ENCODE measurements at regions not wholly inside any gene's neighbourhood (a gene's known extent, or its start where the extent isn't known, plus 50 kb on each side); places are given as distances from the start of the nearest gene placed in this dataset.

- H3K4me3 Mint-ChIP-seq = no peak overlapping the region
- H3K27ac Mint-ChIP-seq = no peak overlapping the region
- no peak for DNase-seq
- no peaks in the 10 kb centered on the region for H3K36me3 Mint-ChIP-seq (ENCODE audit: low read depth)
- H3K4me1 Mint-ChIP-seq (ENCODE audit: low read depth) = no peaks in the 10 kb centered on the region
- no peaks in the 10 kb centered on the region for H3K27me3 Mint-ChIP-seq
- H3K9me3 Mint-ChIP-seq = no peaks in the 10 kb centered on the region
Measured at GRCh38 chr14:58815794-58816193, 178.0 kb downstream of the DACT1 start.

GRCh38 chr14:58816416-58817115 is 178.8 kb downstream of the DACT1 start:
- H3K4me3 Mint-ChIP-seq = no peak overlapping the region
- no peaks in the 10 kb centered on the region for H3K27me3 Mint-ChIP-seq
- H3K36me3 Mint-ChIP-seq (ENCODE audit: low read depth) = no peaks in the 10 kb centered on the region
- no peak for DNase-seq
- H3K27ac Mint-ChIP-seq = no peak overlapping the region
- no peaks in the 10 kb centered on the region for H3K4me1 Mint-ChIP-seq (ENCODE audit: low read depth)
- H3K9me3 Mint-ChIP-seq = no peaks in the 10 kb centered on the region

GRCh38 chr14:58817846-58818245 is 180.1 kb downstream of the DACT1 start:
- no peak for DNase-seq
- H3K4me3 Mint-ChIP-seq = no peak overlapping the region
- H3K36me3 Mint-ChIP-seq (ENCODE audit: low read depth) = no peaks in the 10 kb centered on the region
- no peak overlapping the region for H3K27ac Mint-ChIP-seq
- H3K27me3 Mint-ChIP-seq = no peaks in the 10 kb centered on the region
- H3K4me1 Mint-ChIP-seq (ENCODE audit: low read depth) = no peaks in the 10 kb centered on the region
- H3K9me3 Mint-ChIP-seq = no peaks in the 10 kb centered on the region

- Mint-ChIP-seq H3K4me1 (ENCODE audit: low read depth) (no peaks in the 10 kb centered on the region), H3K4me3 (no peak overlapping the region), H3K36me3 (ENCODE audit: low read depth) (no peaks in the 10 kb centered on the region), H3K27me3 (no peaks in the 10 kb centered on the region), H3K9me3 (no peaks in the 10 kb centered on the region), H3K27ac (no peak overlapping the region)
- no peak for DNase-seq
Measured at GRCh38 chr14:58820032-58820431, 182.3 kb downstream of the DACT1 start.

GRCh38 chr14:58821421-58821820 is 183.7 kb downstream of the DACT1 start:
- H3K27me3 Mint-ChIP-seq = no peaks in the 10 kb centered on the region
- no peaks in the 10 kb centered on the region for H3K36me3 Mint-ChIP-seq (ENCODE audit: low read depth)
- H3K4me1 Mint-ChIP-seq (ENCODE audit: low read depth) = no peaks in the 10 kb centered on the region
- H3K4me3 Mint-ChIP-seq = no peak overlapping the region
- H3K27ac Mint-ChIP-seq = no peak overlapping the region
- DNase-seq = no peak
- no peaks in the 10 kb centered on the region for H3K9me3 Mint-ChIP-seq

GRCh38 chr14:58822856-58823255 is 185.1 kb downstream of the DACT1 start:
- no peaks in the 10 kb centered on the region for H3K27me3 Mint-ChIP-seq
- no peaks in the 10 kb centered on the region for H3K4me1 Mint-ChIP-seq (ENCODE audit: low read depth)
- H3K27ac Mint-ChIP-seq = no peak overlapping the region
- no peak for DNase-seq
- H3K36me3 Mint-ChIP-seq (ENCODE audit: low read depth) = no peaks in the 10 kb centered on the region
- no peak overlapping the region for H3K4me3 Mint-ChIP-seq
- peaks cover 5% of the 10 kb centered on the region for H3K9me3 Mint-ChIP-seq

GRCh38 chr14:58823312-58823711 is 185.6 kb downstream of the DACT1 start:
- no peak overlapping the region for H3K27ac Mint-ChIP-seq
- no peak overlapping the region for H3K4me3 Mint-ChIP-seq
- no peaks in the 10 kb centered on the region for H3K27me3 Mint-ChIP-seq
- peaks cover 5% of the 10 kb centered on the region for H3K9me3 Mint-ChIP-seq
- no peak for DNase-seq
- H3K4me1 Mint-ChIP-seq (ENCODE audit: low read depth) = no peaks in the 10 kb centered on the region
- no peaks in the 10 kb centered on the region for H3K36me3 Mint-ChIP-seq (ENCODE audit: low read depth)

GRCh38 chr14:58824106-58824505 is 186.3 kb downstream of the DACT1 start:
- no peaks in the 10 kb centered on the region for H3K36me3 Mint-ChIP-seq (ENCODE audit: low read depth)
- no peaks in the 10 kb centered on the region for H3K27me3 Mint-ChIP-seq
- H3K9me3 Mint-ChIP-seq = peaks cover 5% of the 10 kb centered on the region
- H3K27ac Mint-ChIP-seq = no peak overlapping the region
- H3K4me3 Mint-ChIP-seq = no peak overlapping the region
- DNase-seq = no peak
- H3K4me1 Mint-ChIP-seq (ENCODE audit: low read depth) = no peaks in the 10 kb centered on the region

GRCh38 chr14:58824796-58825195 is 187.0 kb downstream of the DACT1 start:
- H3K27me3 Mint-ChIP-seq = no peaks in the 10 kb centered on the region
- peaks cover 5% of the 10 kb centered on the region for H3K9me3 Mint-ChIP-seq
- no peaks in the 10 kb centered on the region for H3K36me3 Mint-ChIP-seq (ENCODE audit: low read depth)
- peaks cover 3% of the 10 kb centered on the region for H3K4me1 Mint-ChIP-seq (ENCODE audit: low read depth)
- DNase-seq = no peak
- no peak overlapping the region for H3K27ac Mint-ChIP-seq
- H3K4me3 Mint-ChIP-seq = no peak overlapping the region

- Mint-ChIP-seq H3K4me1 (ENCODE audit: low read depth) (peaks cover 3% of the 10 kb centered on the region), H3K4me3 (no peak overlapping the region), H3K9me3 (peaks cover 5% of the 10 kb centered on the region), H3K27me3 (no peaks in the 10 kb centered on the region), H3K27ac (no peak overlapping the region), H3K36me3 (ENCODE audit: low read depth) (no peaks in the 10 kb centered on the region)
- no peak for DNase-seq
Measured at GRCh38 chr14:58825606-58826005, 187.8 kb downstream of the DACT1 start.

- Mint-ChIP-seq H3K27ac (no peak overlapping the region), H3K9me3 (peaks cover 5% of the 10 kb centered on the region), H3K4me1 (ENCODE audit: low read depth) (peaks cover 3% of the 10 kb centered on the region), H3K36me3 (ENCODE audit: low read depth) (no peaks in the 10 kb centered on the region), H3K4me3 (no peak overlapping the region), H3K27me3 (no peaks in the 10 kb centered on the region)
- no peak for DNase-seq
Measured at GRCh38 chr14:58826845-58827686, 189.3 kb downstream of the DACT1 start.

- no peak for DNase-seq
- Mint-ChIP-seq H3K9me3 (peaks cover 5% of the 10 kb centered on the region), H3K4me3 (no peak overlapping the region), H3K4me1 (ENCODE audit: low read depth) (peaks cover 3% of the 10 kb centered on the region), H3K27ac (no peak overlapping the region), H3K27me3 (no peaks in the 10 kb centered on the region), H3K36me3 (ENCODE audit: low read depth) (no peaks in the 10 kb centered on the region)
Measured at GRCh38 chr14:58828298-58828697, 190.5 kb downstream of the DACT1 start.

- DNase-seq = no peak
- H3K36me3 Mint-ChIP-seq (ENCODE audit: low read depth) = no peaks in the 10 kb centered on the region
- no peaks in the 10 kb centered on the region for H3K27me3 Mint-ChIP-seq
- H3K4me3 Mint-ChIP-seq = no peak overlapping the region
- peaks cover 5% of the 10 kb centered on the region for H3K9me3 Mint-ChIP-seq
- H3K4me1 Mint-ChIP-seq (ENCODE audit: low read depth) = peaks cover 3% of the 10 kb centered on the region
- H3K27ac Mint-ChIP-seq = no peak overlapping the region
Measured at GRCh38 chr14:58829594-58829993, 191.8 kb downstream of the DACT1 start.

- no peak overlapping the region for H3K27ac Mint-ChIP-seq
- no peaks in the 10 kb centered on the region for H3K27me3 Mint-ChIP-seq
- no peaks in the 10 kb centered on the region for H3K36me3 Mint-ChIP-seq (ENCODE audit: low read depth)
- H3K4me1 Mint-ChIP-seq (ENCODE audit: low read depth) = peaks cover 3% of the 10 kb centered on the region
- H3K4me3 Mint-ChIP-seq = no peak overlapping the region
- no peak for DNase-seq
- H3K9me3 Mint-ChIP-seq = peaks cover 5% of the 10 kb centered on the region
Measured at GRCh38 chr14:58830121-58830520, 192.4 kb downstream of the DACT1 start.

- Mint-ChIP-seq H3K27me3 (no peaks in the 10 kb centered on the region), H3K36me3 (ENCODE audit: low read depth) (no peaks in the 10 kb centered on the region), H3K4me1 (ENCODE audit: low read depth) (peaks cover 3% of the 10 kb centered on the region), H3K9me3 (peaks cover 3% of the 10 kb centered on the region), H3K27ac (no peak overlapping the region), H3K4me3 (no peak overlapping the region)
- no peak for DNase-seq
Measured at GRCh38 chr14:58832095-58832521, 194.3 kb downstream of the DACT1 start.

Measured in activated T-cell treated with anti-CD3 and anti-CD28 coated beads, Interleukin-2, amount 50 U/mL, for 24 hours (primary cell).